Hematopoietic multipotent progenitor cell treated with erythropoietin and hydrocortisone succinate and interleukin-3 and kit ligand, for 8 days (in vitro differentiated cells): ENCODE measurements at regions not wholly inside any gene's neighbourhood (a gene's known extent, or its start where the extent isn't known, plus 50 kb on each side); places are given as distances from the start of the nearest gene placed in this dataset.
"Not testable (repeated sequence)": the region's sequence is repeated elsewhere in the genome, so short reads cannot be mapped to it uniquely, and the experiment has no call there.

ENCODE experiments used
- DNase-seq: peaks from one replicate; pipeline ENCODE4 v3.0.0-alpha.2; 2015

GRCh38 chr12:17695495-17695894, 394.5 kb downstream of the RERGL start:
- no peak for DNase-seq

- DNase-seq, result no peak
Measured at GRCh38 chr12:17691369-17691768, 398.6 kb downstream of the RERGL start.

DNA sequence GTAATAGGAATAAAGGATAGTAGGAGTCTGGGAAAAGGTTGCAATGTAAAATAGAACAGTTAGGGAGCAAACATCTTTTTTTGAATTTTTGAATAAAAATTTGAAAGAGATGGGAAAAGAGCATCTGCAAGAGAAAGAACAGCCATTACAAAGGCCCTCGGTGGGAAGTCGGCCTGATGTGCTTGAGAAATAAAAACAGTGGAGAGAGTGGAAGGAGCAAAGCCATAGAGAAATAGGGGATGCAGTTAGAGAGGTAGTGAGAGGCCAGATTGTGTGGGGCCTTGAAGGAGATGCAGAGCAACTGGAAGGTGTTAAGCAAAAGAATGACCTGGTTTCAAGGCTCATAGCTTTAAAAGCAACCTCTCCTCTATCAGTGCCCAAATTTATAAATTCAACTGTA, 409.8 kb downstream of the RERGL start:
- DNase-seq, result no peak

DNA sequence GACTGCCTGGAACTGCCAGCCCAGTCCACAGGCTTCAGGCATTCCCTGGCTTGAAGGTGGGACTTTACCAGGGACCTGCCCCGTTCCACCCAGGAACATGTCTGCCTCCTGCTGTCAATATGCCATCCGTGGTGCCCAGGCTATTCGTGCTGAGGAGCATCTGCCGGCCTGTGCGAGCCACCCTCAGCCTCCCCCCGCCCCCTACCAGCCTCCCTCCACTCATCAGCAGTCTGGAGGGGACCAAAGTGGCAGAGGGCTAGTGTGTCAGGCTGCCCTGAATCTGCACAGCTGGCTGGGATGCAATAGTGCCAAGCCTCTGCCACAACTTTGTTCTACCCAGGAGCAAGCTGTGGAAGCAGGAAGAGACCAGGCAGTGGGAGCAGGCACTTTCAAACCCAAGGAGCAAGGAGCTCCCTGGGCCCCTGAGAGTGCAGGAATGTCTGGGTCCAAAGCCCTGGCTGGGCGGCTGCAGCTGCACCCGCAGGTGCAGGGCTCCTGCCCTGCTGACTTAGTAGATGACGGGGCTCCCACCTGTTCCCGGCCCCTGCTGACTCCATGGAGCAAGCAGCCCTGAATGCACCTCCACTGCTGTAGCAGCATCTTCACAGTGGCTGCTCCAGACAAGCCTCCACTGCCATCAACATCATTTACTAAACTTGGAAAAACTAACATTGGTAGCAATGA, 423.2 kb downstream of the RERGL start:
- DNase-seq, result no peak

DNA sequence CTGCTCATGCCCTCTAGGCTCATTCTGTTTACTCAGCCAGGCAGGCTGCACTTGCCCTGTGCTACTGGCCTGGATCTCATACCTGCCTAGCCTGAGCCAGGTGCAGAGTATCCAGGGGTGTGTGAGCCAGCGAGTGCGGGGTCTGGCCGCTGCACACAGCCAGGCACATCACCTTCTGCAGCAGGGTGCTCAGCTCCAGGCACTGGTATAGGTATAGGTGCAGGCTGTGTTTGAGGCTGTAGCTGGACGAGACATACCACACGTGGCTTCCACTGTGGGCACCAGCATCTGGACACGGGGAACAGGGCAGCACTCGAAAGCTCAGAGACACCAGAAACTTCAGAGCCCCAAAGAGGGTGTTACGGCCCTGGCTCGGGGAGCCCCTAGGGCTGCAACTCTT, 424.2 kb downstream of the RERGL start:
- no peak for DNase-seq

GRCh38 chr12:17661250-17661649, 428.7 kb downstream of the RERGL start:
- DNase-seq, result no peak

DNA sequence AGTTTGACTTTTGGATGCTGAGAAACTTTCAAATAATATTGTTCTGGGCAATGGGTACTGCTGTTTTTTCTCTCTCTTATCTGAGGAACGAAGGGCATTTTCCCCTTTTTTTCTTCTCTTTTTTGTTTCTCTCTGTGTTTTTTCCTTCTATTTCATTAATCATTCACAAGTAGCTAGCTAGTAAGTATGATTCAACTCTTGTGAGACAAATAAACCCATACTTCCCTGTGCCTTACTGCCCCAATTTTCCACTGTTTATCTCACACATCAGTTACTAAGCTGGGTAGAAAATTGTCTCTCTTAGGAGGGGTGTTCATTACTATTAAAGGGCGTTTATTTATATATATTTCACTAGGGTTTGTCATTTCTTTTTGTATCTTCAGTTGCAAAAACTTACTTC, 437.6 kb downstream of the RERGL start:
- DNase-seq, result no peak

- DNase-seq, result no peak
Measured at GRCh38 chr12:17642340-17642650, 447.7 kb downstream of the RERGL start.

DNA sequence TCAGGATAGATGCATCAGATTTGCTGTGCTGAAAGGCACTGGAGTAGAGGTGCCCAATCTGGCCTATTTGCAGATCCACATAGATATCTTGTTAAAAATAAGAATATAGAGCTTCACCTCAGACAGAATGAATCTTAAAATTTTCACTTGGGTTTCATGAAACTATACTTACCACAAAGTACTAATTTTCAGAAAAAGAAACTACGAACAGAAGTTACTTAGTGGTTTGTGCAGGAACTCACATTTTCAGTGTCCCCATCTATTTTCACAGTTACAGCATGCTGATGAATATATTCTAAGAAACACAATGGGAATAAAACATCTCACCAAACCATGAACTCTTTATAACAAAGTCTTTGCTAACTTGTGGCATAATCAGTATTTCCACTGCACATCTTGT, 449.4 kb downstream of the RERGL start:
- DNase-seq, result no peak

DNA sequence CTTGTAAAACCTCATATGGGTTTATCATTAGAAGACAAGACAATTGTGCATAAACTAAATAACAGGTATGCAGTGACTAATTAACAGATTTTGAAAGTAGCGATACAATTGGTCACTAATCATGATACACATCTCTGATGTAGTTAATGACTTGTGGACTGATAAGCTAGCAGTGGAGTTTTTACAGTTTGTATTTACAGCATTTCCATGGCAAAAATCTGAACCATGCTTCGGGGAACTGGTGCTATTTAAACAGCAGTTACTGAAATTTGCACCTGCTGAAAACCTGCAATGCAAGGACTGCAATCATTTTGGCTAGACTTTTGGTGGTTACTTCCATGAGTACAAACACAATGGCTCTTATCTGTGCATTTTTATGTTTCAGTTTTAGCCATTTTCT, 471.2 kb downstream of the RERGL start:
- no peak for DNase-seq

GRCh38 chr12:17609701-17610100, 480.3 kb downstream of the RERGL start:
- DNase-seq, result no peak

GRCh38 chr12:17609153-17609552, 480.8 kb downstream of the RERGL start:
- no peak for DNase-seq

DNA sequence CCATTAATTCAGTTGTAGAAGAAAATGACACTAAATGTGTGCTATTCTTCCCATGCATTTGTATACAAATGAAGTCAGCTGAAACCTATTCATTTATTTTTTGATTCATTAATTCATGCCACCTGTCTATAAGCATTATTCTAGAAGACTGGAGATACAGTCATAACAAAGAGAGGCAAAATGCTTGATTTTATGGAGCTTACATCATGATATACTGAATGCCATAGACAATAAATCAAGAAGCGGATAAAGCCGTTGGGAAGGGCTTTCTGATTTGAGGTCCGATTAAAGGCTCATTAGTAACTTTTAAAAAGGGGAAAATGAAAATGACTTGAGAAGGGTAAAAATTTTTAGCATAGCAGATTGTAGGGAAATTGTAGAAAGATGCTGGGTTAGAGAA, 494.9 kb downstream of the RERGL start:
- no peak for DNase-seq

- DNase-seq, result no peak
Measured at GRCh38 chr12:17593715-17594406, 496.1 kb downstream of the RERGL start.

GRCh38 chr12:17592472-17592871, 497.5 kb downstream of the RERGL start:
- DNase-seq, result no peak

GRCh38 chr12:17591005-17591681, 498.9 kb downstream of the RERGL start:
- no peak for DNase-seq

- no peak for DNase-seq
Measured at GRCh38 chr12:17588968-17589367, 501.0 kb downstream of the RERGL start.

- DNase-seq, result no peak
Measured at GRCh38 chr12:17579205-17580026, 510.6 kb downstream of the RERGL start.

- no peak for DNase-seq
Measured at GRCh38 chr12:17577405-17577804, 512.6 kb downstream of the RERGL start.

DNA sequence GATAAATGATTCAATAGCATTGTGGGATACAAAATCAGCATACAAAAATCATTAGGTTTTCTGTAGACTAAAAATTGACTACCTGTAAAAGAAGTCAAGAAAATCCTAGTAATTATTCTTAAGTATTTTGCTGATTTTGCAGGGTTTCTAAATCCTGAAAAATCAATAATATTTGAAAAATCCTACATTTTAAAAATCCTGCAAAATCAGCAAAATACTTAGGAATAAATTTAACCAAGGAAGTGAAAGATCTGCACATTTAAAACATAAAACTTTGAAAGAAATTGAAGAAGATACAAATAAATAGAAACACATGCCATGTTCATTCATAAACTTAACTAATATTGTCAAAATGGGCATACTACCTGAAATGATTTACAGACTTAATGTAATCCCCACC, 517.7 kb downstream of the RERGL start:
- DNase-seq, result no peak

DNA sequence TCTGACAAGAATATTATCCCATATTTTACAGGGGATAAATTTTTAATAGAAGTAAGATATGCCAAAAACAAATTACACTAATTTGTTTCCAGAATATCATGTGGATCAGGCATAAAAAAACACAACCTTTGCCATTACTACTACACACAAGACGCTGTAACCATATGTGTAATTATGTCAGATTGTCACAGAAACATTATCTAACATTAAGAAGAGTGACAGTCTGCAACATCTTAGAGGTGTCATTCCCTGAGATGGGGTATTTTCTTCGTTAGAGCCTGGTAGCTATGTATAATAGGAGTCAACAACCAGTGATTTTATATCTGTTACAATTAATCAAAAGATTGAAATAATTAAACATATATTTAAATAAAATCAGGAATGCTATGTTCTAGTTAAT, 518.9 kb downstream of the RERGL start:
- DNase-seq, result no peak

DNA sequence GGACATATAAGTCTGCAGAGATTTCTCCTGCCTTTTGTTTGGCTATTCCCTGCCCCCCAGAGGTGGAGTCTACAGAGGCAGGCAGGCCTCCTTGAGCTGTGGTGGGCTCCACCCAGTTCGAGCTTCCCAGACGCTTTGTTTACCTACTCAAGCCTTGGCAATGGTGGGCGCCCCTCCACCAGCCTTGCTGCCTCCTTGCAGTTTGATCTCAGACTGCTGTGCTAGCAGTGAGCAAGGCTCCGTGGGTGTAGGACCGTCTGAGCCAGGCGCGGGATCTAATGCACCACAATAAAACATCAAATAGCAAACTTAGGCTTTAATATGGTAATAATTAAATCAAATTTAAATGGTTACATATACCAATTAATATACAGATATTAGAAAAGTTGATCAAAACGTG, 525.4 kb downstream of the RERGL start:
- DNase-seq, result not testable (repeated sequence)

- DNase-seq, result no peak
Measured at GRCh38 chr12:17550011-17550410, 540.0 kb downstream of the RERGL start.

DNA sequence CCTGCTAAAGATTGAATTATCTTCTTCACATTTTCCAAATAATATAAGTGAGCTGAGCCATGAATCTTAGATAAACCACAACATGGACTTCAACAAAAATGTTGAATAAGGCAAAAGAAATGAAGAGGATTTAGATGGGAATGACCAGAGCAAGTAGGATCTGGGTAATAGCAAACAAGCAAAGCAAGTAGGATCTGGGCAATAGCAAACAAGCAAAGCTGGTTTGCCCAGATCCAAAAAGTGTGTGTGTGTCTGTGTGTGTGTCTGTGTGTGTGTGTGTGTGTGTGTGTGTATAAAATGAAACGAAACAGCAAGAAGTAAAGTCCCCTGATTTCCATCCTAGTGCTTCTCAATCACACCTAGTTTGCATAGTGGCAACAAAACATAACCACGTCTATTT, 549.1 kb downstream of the RERGL start:
- DNase-seq, result no peak
